ENCODE measurements at regions not wholly inside any gene's neighbourhood (a gene's known extent, or its start where the extent isn't known, plus 50 kb on each side); places are given as distances from the start of the nearest gene placed in this dataset.

- Histone ChIP-seq H3K9me2 (ENCODE audit: insufficient read depth, low read length) (no peaks in the 10 kb centered on the region), H3K36me3 (ENCODE audit: insufficient read depth, low read length) (no peaks in the 10 kb centered on the region), H3K79me2 (ENCODE audit: insufficient read depth, low read depth, low read length) (no peaks in the 10 kb centered on the region), H3K4me2 (ENCODE audit: low read length) (no peak overlapping the region), H3K9me3 (ENCODE audit: low read length) (no peaks in the 10 kb centered on the region), H4K20me1 (ENCODE audit: insufficient read depth, low read length) (no peaks in the 10 kb centered on the region), H3K27ac (ENCODE audit: low read depth, low read length, poor library complexity, severe bottlenecking) (no peak overlapping the region), H2AFZ (ENCODE audit: low read length) (no peak overlapping the region), H3K4me3 (ENCODE audit: low read depth, low read length, poor library complexity, severe bottlenecking) (no peak overlapping the region), H3K4me1 (ENCODE audit: insufficient read depth, low read length, poor library complexity, severe bottlenecking) (no peaks in the 10 kb centered on the region)
- no peak for TF ChIP-seq CTCF (conservative IDR thresholded peaks at IDR 0.05; ENCODE audit: low read length)
- no peak for TF ChIP-seq EZH2phosphoT487 (IDR thresholded peaks at IDR 0.05; ENCODE audit: borderline replicate concordance, low read depth, low read length)
- POLR2A ChIA-PET, result no interaction called here
- CTCF ChIA-PET (ENCODE audit: unreplicated experiment), result no interaction called here
- no peak for DNase-seq (ENCODE audit: low spot score)
- intact Hi-C loops (cut with micrococcal nuclease; ENCODE audit: unreplicated experiment), result no loop called here
- no TSS peak for BruUV-seq (replicated peaks)
Measured at GRCh38 chr4:43286137-43286536, 393.6 kb downstream of the GRXCR1 start.

GRCh38 chr4:43296946-43297528 lies 404.5 kb downstream of the GRXCR1 start:
- ChIA-PET CTCF (ENCODE audit: unreplicated experiment) (no interaction called here), POLR2A (interaction anchor here (0.7 kb wide), 1 partner anchor 1551 kb away, joined by 3 read pairs; no protein-coding TSS in a partner anchor)
- Histone ChIP-seq H3K9me2 (ENCODE audit: insufficient read depth, low read length) (no peaks in the 10 kb centered on the region), H3K36me3 (ENCODE audit: insufficient read depth, low read length) (no peaks in the 10 kb centered on the region), H3K79me2 (ENCODE audit: insufficient read depth, low read depth, low read length) (no peaks in the 10 kb centered on the region), H3K4me1 (ENCODE audit: insufficient read depth, low read length, poor library complexity, severe bottlenecking) (no peaks in the 10 kb centered on the region), H3K4me3 (ENCODE audit: low read depth, low read length, poor library complexity, severe bottlenecking) (no peak overlapping the region), H3K4me2 (ENCODE audit: low read length) (no peak overlapping the region), H4K20me1 (ENCODE audit: insufficient read depth, low read length) (no peaks in the 10 kb centered on the region), H2AFZ (ENCODE audit: low read length) (no peak overlapping the region), H3K27ac (ENCODE audit: low read depth, low read length, poor library complexity, severe bottlenecking) (no peak overlapping the region), H3K9me3 (ENCODE audit: low read length) (no peaks in the 10 kb centered on the region)
- intact Hi-C loops (cut with micrococcal nuclease; ENCODE audit: unreplicated experiment), result no loop called here
- BruUV-seq (replicated peaks), result no TSS peak
- TF ChIP-seq EZH2phosphoT487 (IDR thresholded peaks at IDR 0.05; ENCODE audit: borderline replicate concordance, low read depth, low read length), result no peak
- TF ChIP-seq CTCF (conservative IDR thresholded peaks at IDR 0.05; ENCODE audit: low read length), result no peak
- no peak for DNase-seq (ENCODE audit: low spot score)

GRCh38 chr4:43316813-43317212 lies 424.3 kb downstream of the GRXCR1 start:
- TF ChIP-seq EZH2phosphoT487 (IDR thresholded peaks at IDR 0.05; ENCODE audit: borderline replicate concordance, low read depth, low read length) (no peak), CTCF (conservative IDR thresholded peaks at IDR 0.05; ENCODE audit: low read length) (no peak)
- Histone ChIP-seq H2AFZ (ENCODE audit: low read length) (no peak overlapping the region), H3K79me2 (ENCODE audit: insufficient read depth, low read depth, low read length) (no peaks in the 10 kb centered on the region), H3K4me3 (ENCODE audit: low read depth, low read length, poor library complexity, severe bottlenecking) (no peak overlapping the region), H3K4me1 (ENCODE audit: insufficient read depth, low read length, poor library complexity, severe bottlenecking) (no peaks in the 10 kb centered on the region), H4K20me1 (ENCODE audit: insufficient read depth, low read length) (no peaks in the 10 kb centered on the region), H3K9me2 (ENCODE audit: insufficient read depth, low read length) (no peaks in the 10 kb centered on the region), H3K9me3 (ENCODE audit: low read length) (no peaks in the 10 kb centered on the region), H3K4me2 (ENCODE audit: low read length) (no peak overlapping the region), H3K36me3 (ENCODE audit: insufficient read depth, low read length) (no peaks in the 10 kb centered on the region), H3K27ac (ENCODE audit: low read depth, low read length, poor library complexity, severe bottlenecking) (no peak overlapping the region)
- intact Hi-C loops (cut with micrococcal nuclease; ENCODE audit: unreplicated experiment), result no loop called here
- POLR2A ChIA-PET, result no interaction called here
- no TSS peak for BruUV-seq (replicated peaks)
- CTCF ChIA-PET (ENCODE audit: unreplicated experiment), result no interaction called here
- DNase-seq (ENCODE audit: low spot score), result no peak
